ENCODE measurements at regions not wholly inside any gene's neighbourhood (a gene's known extent, or its start where the extent isn't known, plus 50 kb on each side); places are given as distances from the start of the nearest gene placed in this dataset.

- no peak overlapping the region for H3K4me3 Mint-ChIP-seq
- no peaks in the 10 kb centered on the region for H3K36me3 ChIP-seq (ENCODE audit: control insufficient read depth, insufficient read depth, low read length)
- TF ChIP-seq, protein P1, sequence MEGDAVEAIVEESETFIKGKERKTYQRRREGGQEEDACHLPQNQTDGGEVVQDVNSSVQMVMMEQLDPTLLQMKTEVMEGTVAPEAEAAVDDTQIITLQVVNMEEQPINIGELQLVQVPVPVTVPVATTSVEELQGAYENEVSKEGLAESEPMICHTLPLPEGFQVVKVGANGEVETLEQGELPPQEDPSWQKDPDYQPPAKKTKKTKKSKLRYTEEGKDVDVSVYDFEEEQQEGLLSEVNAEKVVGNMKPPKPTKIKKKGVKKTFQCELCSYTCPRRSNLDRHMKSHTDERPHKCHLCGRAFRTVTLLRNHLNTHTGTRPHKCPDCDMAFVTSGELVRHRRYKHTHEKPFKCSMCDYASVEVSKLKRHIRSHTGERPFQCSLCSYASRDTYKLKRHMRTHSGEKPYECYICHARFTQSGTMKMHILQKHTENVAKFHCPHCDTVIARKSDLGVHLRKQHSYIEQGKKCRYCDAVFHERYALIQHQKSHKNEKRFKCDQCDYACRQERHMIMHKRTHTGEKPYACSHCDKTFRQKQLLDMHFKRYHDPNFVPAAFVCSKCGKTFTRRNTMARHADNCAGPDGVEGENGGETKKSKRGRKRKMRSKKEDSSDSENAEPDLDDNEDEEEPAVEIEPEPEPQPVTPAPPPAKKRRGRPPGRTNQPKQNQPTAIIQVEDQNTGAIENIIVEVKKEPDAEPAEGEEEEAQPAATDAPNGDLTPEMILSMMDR (conservative IDR thresholded peaks at IDR 0.05) = no peak
These were observed 807.9 kb upstream of the NUDT12 start for GRCh38 chr5:104370523-104370922.

GRCh38 chr5:104367978-104368377 lies 805.4 kb upstream of the NUDT12 start:
- DNase-seq = no peak
- H3K4me1 ChIP-seq (ENCODE audit: control insufficient read depth, insufficient read depth, low read length) = no peaks in the 10 kb centered on the region
- no peaks in the 10 kb centered on the region for H3K27me3 Mint-ChIP-seq (ENCODE audit: insufficient read depth)
- TF ChIP-seq, protein P1 (conservative IDR thresholded peaks at IDR 0.05) = no peak
- H3K9me3 Mint-ChIP-seq = peaks cover 2% of the 10 kb centered on the region
- no peaks in the 10 kb centered on the region for H3K27me3 ChIP-seq (ENCODE audit: control insufficient read depth, insufficient read depth, low read length, poor library complexity, severe bottlenecking)
- H3K9me3 ChIP-seq (ENCODE audit: control insufficient read depth, low read length) = peaks cover 4% of the 10 kb centered on the region
- no peak overlapping the region for H3K4me3 Mint-ChIP-seq
- no peak overlapping the region for H3K27ac Mint-ChIP-seq
- H3K4me3 ChIP-seq (ENCODE audit: low read length) = no peak overlapping the region
- no peaks in the 10 kb centered on the region for H3K36me3 Mint-ChIP-seq (ENCODE audit: low read depth)
- H3K9ac ChIP-seq (ENCODE audit: extremely low read depth, low read length, poor library complexity, severe bottlenecking) = no peak overlapping the region
- no peaks in the 10 kb centered on the region for H3K4me1 Mint-ChIP-seq
- no peaks in the 10 kb centered on the region for H3K36me3 ChIP-seq (ENCODE audit: control insufficient read depth, insufficient read depth, low read length)
- H3K27ac ChIP-seq (ENCODE audit: low read depth, low read length) = no peak overlapping the region

More at GRCh38 chr5:104370523-104370922, 807.9 kb upstream of the NUDT12 start:
- H3K9me3 ChIP-seq (ENCODE audit: control insufficient read depth, low read length) = peaks cover 4% of the 10 kb centered on the region
- no peak overlapping the region for H3K4me3 ChIP-seq (ENCODE audit: low read length)
- peaks cover 2% of the 10 kb centered on the region for H3K9me3 Mint-ChIP-seq
- no peak for DNase-seq
- H3K4me1 ChIP-seq (ENCODE audit: control insufficient read depth, insufficient read depth, low read length) = no peaks in the 10 kb centered on the region
- no peaks in the 10 kb centered on the region for H3K36me3 Mint-ChIP-seq (ENCODE audit: low read depth)
- no peaks in the 10 kb centered on the region for H3K27me3 ChIP-seq (ENCODE audit: control insufficient read depth, insufficient read depth, low read length, poor library complexity, severe bottlenecking)
- no peak overlapping the region for H3K27ac Mint-ChIP-seq
- WGBS, 2 experiments (ENCODE audit: insufficient coverage in 1 of 2, insufficient read length in 1 of 2) = 88% methylated on average over 1 of the region's 1 CpG; no CpG with 5 or more reads in 1 of the 2 experiments
- no peak overlapping the region for H3K9ac ChIP-seq (ENCODE audit: extremely low read depth, low read length, poor library complexity, severe bottlenecking)
- H3K4me1 Mint-ChIP-seq = no peaks in the 10 kb centered on the region
- H3K27me3 Mint-ChIP-seq (ENCODE audit: insufficient read depth) = no peaks in the 10 kb centered on the region
- H3K27ac ChIP-seq (ENCODE audit: low read depth, low read length) = no peak overlapping the region

GRCh38 chr5:104363567-104363966 lies 801.0 kb upstream of the NUDT12 start:
- Histone ChIP-seq H3K27me3 (ENCODE audit: control insufficient read depth, insufficient read depth, low read length, poor library complexity, severe bottlenecking) (no peaks in the 10 kb centered on the region), H3K9ac (ENCODE audit: extremely low read depth, low read length, poor library complexity, severe bottlenecking) (no peak overlapping the region), H3K9me3 (ENCODE audit: control insufficient read depth, low read length) (peaks cover 2% of the 10 kb centered on the region), H3K4me3 (ENCODE audit: low read length) (no peak overlapping the region), H3K36me3 (ENCODE audit: control insufficient read depth, insufficient read depth, low read length) (no peaks in the 10 kb centered on the region), H3K27ac (ENCODE audit: low read depth, low read length) (no peak overlapping the region), H3K4me1 (ENCODE audit: control insufficient read depth, insufficient read depth, low read length) (no peaks in the 10 kb centered on the region)
- Mint-ChIP-seq H3K27me3 (ENCODE audit: insufficient read depth) (no peaks in the 10 kb centered on the region), H3K4me1 (no peaks in the 10 kb centered on the region), H3K4me3 (no peak overlapping the region), H3K36me3 (ENCODE audit: low read depth) (no peaks in the 10 kb centered on the region), H3K27ac (no peak overlapping the region), H3K9me3 (peaks cover 2% of the 10 kb centered on the region)
- TF ChIP-seq, protein P1 (conservative IDR thresholded peaks at IDR 0.05) = no peak
- no peak for DNase-seq
- WGBS, 2 experiments (ENCODE audit: insufficient coverage in 1 of 2, insufficient read length in 1 of 2) = 100% methylated on average over 3 of the region's 3 CpGs; no CpG with 5 or more reads in 1 of the 2 experiments

Measured in endodermal cell (in vitro differentiated cells).